Smooth muscle cell (in vitro differentiated cells): ENCODE measurements at regions not wholly inside any gene's neighbourhood (a gene's known extent, or its start where the extent isn't known, plus 50 kb on each side); places are given as distances from the start of the nearest gene placed in this dataset.

Experiments
- DNase-seq: peaks from one replicate; lab custom pipeline; 2025; ENCODE audit not compliant: unreplicated experiment; lab: John Stamatoyannopoulos, UW
- H2AFZ ChIP-seq: fragments of 200-600 bp; sonication (generic); 2 replicates; pipeline ENCODE4 v1.6.0; 2016; ENCODE audit warnings: antibody characterized with exemption, low read depth, mild to moderate bottlenecking
- H3F3A ChIP-seq: fragments of 200-600 bp; sonication (generic); 2 replicates; pipeline ENCODE4 v1.6.0; 2017; ENCODE audit warnings: antibody characterized with exemption, low read depth
- H3K27ac ChIP-seq: fragments of 200-600 bp; sonication (generic); 2 replicates; pipeline ENCODE4 v1.5.1; 2016; ENCODE audit warnings: low read depth, mild to moderate bottlenecking
- H3K27me3 ChIP-seq: fragments of 200-600 bp; sonication (generic); 2 replicates; pipeline ENCODE4 v1.6.1; 2016; ENCODE audit warnings: low read depth, mild to moderate bottlenecking
- H3K36me3 ChIP-seq: fragments of 200-600 bp; sonication (generic); 2 replicates; pipeline ENCODE4 v1.5.1; 2016; ENCODE audit warnings: low read depth
- H3K4me1 ChIP-seq: fragments of 200-600 bp; sonication (generic); 2 replicates; pipeline ENCODE4 v1.5.1; 2016; ENCODE audit warnings: low read depth
- H3K4me2 ChIP-seq: fragments of 200-600 bp; sonication (generic); 2 replicates; pipeline ENCODE4 v1.6.0; 2016; ENCODE audit warnings: mild to moderate bottlenecking
- H3K4me3 ChIP-seq: fragments of 200-600 bp; sonication (generic); 2 replicates; pipeline ENCODE4 v1.5.1; 2016; ENCODE audit warnings: mild to moderate bottlenecking
- H3K79me2 ChIP-seq: fragments of 200-600 bp; sonication (generic); 2 replicates; pipeline ENCODE4 v1.6.0; 2016; ENCODE audit warnings: low read depth, mild to moderate bottlenecking
- H3K9ac ChIP-seq: fragments of 200-600 bp; sonication (generic); 2 replicates; pipeline ENCODE4 v1.6.0; 2016; ENCODE audit warnings: low read depth
- H3K9me3 ChIP-seq: fragments of 200-600 bp; sonication (generic); replicated peaks from 2 replicates; pipeline ENCODE4 v1.5.1; 2016; ENCODE audit warnings: low read depth
- H4K20me1 ChIP-seq: fragments of 200-600 bp; sonication (generic); 2 replicates; pipeline ENCODE4 v1.6.0; 2016; ENCODE audit warnings: low read depth
- CTCF ChIP-seq: fragments of 200-600 bp; sonication (generic); IDR thresholded peaks from 2 replicates; pipeline ENCODE4 v1.5.1; 2017; ENCODE audit warnings: borderline replicate concordance, mild to moderate bottlenecking, antibody characterized with exemption; ENCODE audit not compliant: insufficient read depth, poor library complexity, severe bottlenecking
- WGBS: methylation state at CpG from one replicate; pipeline ENCODE4 v1.1.7; 2016; ENCODE audit warnings: low lambda C conversion rate; 5-methylcytosine and 5-hydroxymethylcytosine counted together

GRCh38 chr5:152063004-152063403, 138.4 kb upstream of the GLRA1 start:
- Histone ChIP-seq H3K4me3 (no peak overlapping the region), H3K27me3 (no peaks in the 10 kb centered on the region), H3F3A (no peaks in the 10 kb centered on the region), H4K20me1 (no peaks in the 10 kb centered on the region), H3K4me1 (no peaks in the 10 kb centered on the region), H3K9ac (no peak overlapping the region), H3K79me2 (no peaks in the 10 kb centered on the region), H2AFZ (no peak overlapping the region), H3K27ac (no peak overlapping the region), H3K4me2 (no peak overlapping the region), H3K9me3 (no peaks in the 10 kb centered on the region), H3K36me3 (no peaks in the 10 kb centered on the region)
- 92% methylated on average over 1 of the region's 1 CpG for WGBS
- DNase-seq, result no peak
- TF ChIP-seq CTCF, result no peak

- H2AFZ ChIP-seq, result no peak overlapping the region
- no peaks in the 10 kb centered on the region for H3K79me2 ChIP-seq
- no peaks in the 10 kb centered on the region for H3F3A ChIP-seq
- H4K20me1 ChIP-seq, result no peaks in the 10 kb centered on the region
- H3K27ac ChIP-seq, result no peak overlapping the region
- H3K9me3 ChIP-seq, result no peaks in the 10 kb centered on the region
- TF ChIP-seq CTCF, result no peak
- no peaks in the 10 kb centered on the region for H3K36me3 ChIP-seq
- H3K9ac ChIP-seq, result no peak overlapping the region
- H3K27me3 ChIP-seq, result no peaks in the 10 kb centered on the region
- no peak overlapping the region for H3K4me2 ChIP-seq
- no peaks in the 10 kb centered on the region for H3K4me1 ChIP-seq
- DNase-seq, result no peak
- H3K4me3 ChIP-seq, result no peak overlapping the region
- 75% methylated on average over 2 of the region's 2 CpGs for WGBS
Observed at GRCh38 chr5:152061095-152061494, 136.4 kb upstream of the GLRA1 start.

- Histone ChIP-seq H3K9ac (no peak overlapping the region), H3K9me3 (no peaks in the 10 kb centered on the region), H3F3A (no peaks in the 10 kb centered on the region), H3K27me3 (no peaks in the 10 kb centered on the region), H3K36me3 (no peaks in the 10 kb centered on the region), H3K79me2 (no peaks in the 10 kb centered on the region), H2AFZ (no peak overlapping the region), H4K20me1 (no peaks in the 10 kb centered on the region), H3K4me2 (no peak overlapping the region), H3K4me3 (no peak overlapping the region), H3K27ac (no peak overlapping the region), H3K4me1 (no peaks in the 10 kb centered on the region)
- no peak for TF ChIP-seq CTCF
- no peak for DNase-seq
- 97% methylated on average over 6 of the region's 6 CpGs for WGBS
Observed at GRCh38 chr5:152058267-152058666, 133.6 kb upstream of the GLRA1 start.

- 94% methylated on average over 7 of the region's 7 CpGs for WGBS
- H4K20me1 ChIP-seq, result no peaks in the 10 kb centered on the region
- no peaks in the 10 kb centered on the region for H3K79me2 ChIP-seq
- H3K4me2 ChIP-seq, result no peak overlapping the region
- no peaks in the 10 kb centered on the region for H3K9me3 ChIP-seq
- H3K27ac ChIP-seq, result no peak overlapping the region
- H3K4me1 ChIP-seq, result no peaks in the 10 kb centered on the region
- H3F3A ChIP-seq, result no peaks in the 10 kb centered on the region
- no peak overlapping the region for H2AFZ ChIP-seq
- H3K9ac ChIP-seq, result no peak overlapping the region
- H3K4me3 ChIP-seq, result no peak overlapping the region
- DNase-seq, result no peak
- H3K27me3 ChIP-seq, result no peaks in the 10 kb centered on the region
- H3K36me3 ChIP-seq, result no peaks in the 10 kb centered on the region
- TF ChIP-seq CTCF, result no peak
Observed at GRCh38 chr5:152056931-152057330, 132.3 kb upstream of the GLRA1 start.
